Cardiac muscle cell (in vitro differentiated cells and primary cell): ENCODE measurements at regions not wholly inside any gene's neighbourhood (a gene's known extent, or its start where the extent isn't known, plus 50 kb on each side); places are given as distances from the start of the nearest gene placed in this dataset.
A peak's percentile ranks its signal among the peaks of the same experiment; 100 is the strongest.

Experiments
- DNase-seq, 2 donors: peaks; one replicate each; pipeline versions ENCODE4 v3.0.0 to v3.0.0-alpha.2; 2010 to 2017; ENCODE audit warnings: low read depth in 1 of 2, low spot score in 1 of 2
- H3K27ac ChIP-seq: fragments of 200-600 bp; sonication (generic); 2 replicates; pipeline ENCODE4 v1.5.1; 2016
- H3K27me3 ChIP-seq: fragments of 200-600 bp; sonication (generic); 2 replicates; pipeline ENCODE4 v1.6.0; 2016; ENCODE audit warnings: control low read depth
- H3K36me3 ChIP-seq: fragments of 200-600 bp; sonication (generic); 2 replicates; pipeline ENCODE4 v1.5.1; 2016; ENCODE audit warnings: control low read depth
- H3K4me1 ChIP-seq: fragments of 200-600 bp; sonication (generic); 2 replicates; pipeline ENCODE4 v1.8.1; 2017; ENCODE audit warnings: low read depth, mild to moderate bottlenecking, mixed run types
- H3K4me3 ChIP-seq: fragments of 200-600 bp; sonication (generic); 2 replicates; pipeline ENCODE4 v1.5.1; 2016; ENCODE audit warnings: mild to moderate bottlenecking
- H3K9me3 ChIP-seq: fragments of 200-600 bp; sonication (generic); 2 replicates; pipeline ENCODE4 v1.5.1; 2017; ENCODE audit warnings: low read depth, mild to moderate bottlenecking, control low read depth
- CTCF ChIP-seq: IDR thresholded peaks from 2 replicates; pipeline ENCODE4 v1.5.1; 2012; ENCODE audit warnings: low read depth, mild to moderate bottlenecking, low read length

DNA sequence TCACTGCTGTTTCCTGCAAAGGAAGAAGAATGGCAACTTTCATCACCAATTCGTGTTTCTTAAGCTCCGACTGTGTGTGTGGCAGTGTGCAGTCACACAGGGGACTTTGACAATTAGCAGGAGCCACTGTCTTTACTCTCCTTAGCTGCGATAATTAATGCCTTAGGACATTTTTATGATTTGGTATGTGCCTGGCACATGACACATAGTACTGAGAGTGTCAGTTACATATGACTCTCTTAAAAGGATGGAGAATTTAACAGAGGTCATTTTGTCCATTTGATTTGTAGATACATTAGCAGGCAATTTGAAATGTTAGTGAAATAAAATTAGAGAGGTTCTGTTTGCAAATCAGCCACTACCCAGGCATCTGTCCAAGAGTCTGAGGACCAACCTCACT is 128.9 kb upstream of the VEPH1 start:
- no peaks in the 10 kb centered on the region for H3K36me3 ChIP-seq
- no peak for TF ChIP-seq CTCF
- no peak for DNase-seq
- no peaks in the 10 kb centered on the region for H3K27me3 ChIP-seq
- no peaks in the 10 kb centered on the region for H3K9me3 ChIP-seq
- no peaks in the 10 kb centered on the region for H3K4me1 ChIP-seq
- H3K27ac ChIP-seq, result no peak overlapping the region
- no peak overlapping the region for H3K4me3 ChIP-seq

DNA sequence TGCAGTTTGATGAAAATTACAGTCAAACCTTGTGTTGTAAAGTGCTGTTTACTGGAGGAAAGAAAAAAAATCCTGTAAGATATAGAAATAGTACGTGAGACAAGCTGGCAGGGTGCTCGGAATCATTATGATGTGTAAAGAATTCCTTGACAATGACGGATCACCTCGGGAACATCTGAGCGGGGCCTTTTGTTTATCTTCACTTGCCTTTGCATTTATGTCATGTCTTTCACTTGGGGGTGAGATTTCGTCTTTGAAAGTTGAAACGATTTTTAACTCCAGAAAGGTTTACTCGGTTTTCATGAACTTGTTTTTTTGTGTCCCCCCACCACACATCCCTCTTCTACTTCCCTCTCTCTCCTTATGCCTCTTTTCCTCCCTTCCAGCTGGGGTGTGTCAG is 128.3 kb upstream of the VEPH1 start:
- DNase-seq, result peak in 1 of 2 donors; percentile 20
- TF ChIP-seq CTCF, result no peak
- no peaks in the 10 kb centered on the region for H3K4me1 ChIP-seq
- no peak overlapping the region for H3K4me3 ChIP-seq
- no peaks in the 10 kb centered on the region for H3K9me3 ChIP-seq
- H3K27ac ChIP-seq, result no peak overlapping the region
- no peaks in the 10 kb centered on the region for H3K27me3 ChIP-seq
- H3K36me3 ChIP-seq, result no peaks in the 10 kb centered on the region

GRCh38 chr3:157626817-157627216 is 123.6 kb upstream of the VEPH1 start:
- Histone ChIP-seq H3K27me3 (no peaks in the 10 kb centered on the region), H3K36me3 (no peaks in the 10 kb centered on the region), H3K4me1 (no peaks in the 10 kb centered on the region), H3K4me3 (no peak overlapping the region), H3K27ac (no peak overlapping the region), H3K9me3 (no peaks in the 10 kb centered on the region)
- TF ChIP-seq CTCF, result no peak
- DNase-seq, result no peak

GRCh38 chr3:157624801-157625200 is 121.6 kb upstream of the VEPH1 start:
- Histone ChIP-seq H3K27ac (no peak overlapping the region), H3K4me3 (no peak overlapping the region), H3K36me3 (no peaks in the 10 kb centered on the region), H3K9me3 (no peaks in the 10 kb centered on the region), H3K27me3 (no peaks in the 10 kb centered on the region), H3K4me1 (no peaks in the 10 kb centered on the region)
- TF ChIP-seq CTCF, result no peak
- no peak for DNase-seq

GRCh38 chr3:157618886-157619285 is 115.7 kb upstream of the VEPH1 start:
- H3K9me3 ChIP-seq, result no peaks in the 10 kb centered on the region
- DNase-seq, result no peak
- no peak overlapping the region for H3K4me3 ChIP-seq
- no peaks in the 10 kb centered on the region for H3K36me3 ChIP-seq
- H3K27ac ChIP-seq, result no peak overlapping the region
- no peaks in the 10 kb centered on the region for H3K4me1 ChIP-seq
- no peak for TF ChIP-seq CTCF
- no peaks in the 10 kb centered on the region for H3K27me3 ChIP-seq
